ENCODE measurements at regions not wholly inside any gene's neighbourhood (a gene's known extent, or its start where the extent isn't known, plus 50 kb on each side); places are given as distances from the start of the nearest gene placed in this dataset.

- DNase-seq = no peak
Measured at GRCh38 chr15:93614386-93615104, 525.5 kb upstream of the RGMA start.

DNA sequence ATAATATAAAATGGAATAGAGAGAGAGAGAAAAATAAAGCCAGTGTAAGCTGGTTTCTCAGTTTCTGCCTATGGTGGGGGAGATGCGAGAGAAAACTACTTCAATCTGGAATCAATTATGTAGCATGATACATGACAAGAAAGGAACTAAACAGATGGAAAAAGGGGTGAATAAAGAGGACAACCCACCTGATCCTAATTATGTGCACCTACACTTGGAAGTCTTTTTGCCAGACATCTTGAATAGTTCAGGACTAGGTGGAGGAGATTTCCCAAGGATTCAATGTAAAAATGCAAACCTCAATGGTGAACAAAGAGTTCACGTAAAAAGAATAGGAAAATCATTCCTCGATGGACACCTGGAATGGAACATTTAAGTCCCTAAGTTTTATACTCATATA is 524.4 kb upstream of the RGMA start:
- no peak for DNase-seq

DNA sequence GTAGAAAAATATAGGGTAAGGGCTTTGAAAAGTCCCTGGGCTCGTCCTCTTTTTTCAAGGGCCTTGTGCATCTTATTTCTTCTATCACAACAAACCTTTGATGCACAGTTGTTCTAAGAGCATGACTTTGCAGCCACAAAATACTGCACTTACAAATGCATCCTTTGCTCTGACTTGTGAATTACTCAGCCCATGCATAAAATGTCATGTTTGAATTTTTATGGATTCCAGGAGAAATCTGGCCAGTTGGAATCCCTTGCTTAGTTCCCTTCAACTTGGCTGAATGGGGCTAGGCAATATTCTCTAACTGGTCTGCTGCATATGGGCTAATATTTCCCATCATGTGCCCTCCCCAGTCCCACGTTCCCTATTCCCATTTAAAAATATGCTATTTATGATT is 523.9 kb upstream of the RGMA start:
- DNase-seq = no peak

- no peak for DNase-seq
Measured at GRCh38 chr15:93610944-93611343, 521.9 kb upstream of the RGMA start.

- no peak for DNase-seq
Measured at GRCh38 chr15:93608643-93609148, 519.7 kb upstream of the RGMA start.

- no peak for DNase-seq
Measured at GRCh38 chr15:93603550-93603949, 514.5 kb upstream of the RGMA start.

DNA sequence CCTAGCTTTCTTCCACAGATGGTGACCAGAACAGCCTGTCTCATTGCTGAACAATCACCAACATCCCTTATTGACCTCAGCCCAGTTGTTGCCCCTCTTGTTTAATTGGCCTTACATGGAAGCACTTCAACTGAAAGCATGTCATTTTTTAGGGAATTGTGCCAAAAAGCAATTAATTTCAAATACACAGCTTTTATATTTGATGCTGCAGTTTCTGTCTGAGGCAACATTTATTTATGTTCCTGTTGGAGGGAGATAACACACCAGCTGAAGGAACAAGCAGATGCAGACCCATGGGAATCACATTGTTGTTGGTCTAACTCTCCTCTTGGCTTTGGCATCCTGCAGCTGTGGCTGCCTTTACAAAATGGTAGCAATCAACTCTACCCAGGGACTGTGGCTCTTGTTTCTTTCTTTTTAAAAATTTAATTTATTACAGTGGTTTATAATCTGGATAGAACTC is 498.1 kb upstream of the RGMA start:
- DNase-seq = no peak

DNA sequence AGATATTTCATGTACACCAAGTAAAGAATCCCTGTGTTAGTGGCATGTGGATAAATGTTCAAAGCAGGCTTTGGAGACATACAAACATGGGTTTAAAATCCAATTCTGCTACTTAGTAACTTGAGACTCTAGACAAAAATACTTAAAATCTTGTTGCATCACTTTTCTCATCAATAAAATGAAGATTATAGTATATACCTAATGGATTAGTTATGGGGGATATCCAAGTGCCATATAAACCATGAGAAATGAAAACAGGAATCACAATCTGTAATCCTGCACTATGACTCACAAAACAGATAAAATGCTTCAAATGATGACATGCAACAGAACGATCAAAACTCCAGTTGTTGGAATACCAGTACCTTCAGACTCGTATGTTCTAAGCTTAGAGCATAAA is 496.0 kb upstream of the RGMA start:
- DNase-seq = no peak

DNA sequence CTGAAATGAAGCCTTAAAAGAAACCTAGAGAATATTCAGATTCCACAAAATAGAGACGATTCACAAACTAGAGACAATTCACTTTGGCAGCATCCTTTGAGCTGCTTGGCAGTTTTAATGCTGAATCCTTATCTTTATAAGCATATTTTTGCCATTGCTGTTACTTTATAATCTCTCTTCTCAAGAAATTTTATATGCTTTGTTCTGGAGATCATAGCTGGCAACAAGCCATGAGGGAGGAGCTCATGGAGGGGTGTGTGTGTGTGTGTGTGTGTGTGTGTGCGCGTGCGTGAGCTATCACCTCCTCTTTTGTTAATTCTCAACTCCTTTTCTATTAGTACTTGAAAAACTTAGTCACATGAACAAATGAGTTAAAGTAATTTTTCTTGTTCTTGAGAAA is 495.0 kb upstream of the RGMA start:
- no peak for DNase-seq

- DNase-seq = no peak
Measured at GRCh38 chr15:93583552-93583951, 494.5 kb upstream of the RGMA start.

DNA sequence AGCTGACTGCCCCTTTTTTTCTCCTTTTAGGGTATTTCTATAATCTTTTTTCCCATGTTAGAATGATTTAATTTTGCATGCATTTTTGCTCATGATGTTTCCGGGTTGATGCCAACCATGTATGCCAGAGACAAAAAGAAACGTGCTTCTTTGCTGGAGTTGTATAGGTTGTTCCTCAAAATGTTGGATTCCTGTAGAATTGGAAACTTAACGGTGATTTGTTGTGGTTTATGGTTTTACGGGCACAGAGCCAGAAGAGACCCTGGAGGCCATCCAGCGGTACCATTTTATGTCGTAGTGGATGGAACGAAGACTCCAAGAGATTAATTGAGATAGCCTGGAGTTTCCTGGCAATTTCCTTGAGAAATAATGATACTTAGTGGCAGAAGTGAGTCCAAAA is 481.5 kb upstream of the RGMA start:
- DNase-seq = no peak

DNA sequence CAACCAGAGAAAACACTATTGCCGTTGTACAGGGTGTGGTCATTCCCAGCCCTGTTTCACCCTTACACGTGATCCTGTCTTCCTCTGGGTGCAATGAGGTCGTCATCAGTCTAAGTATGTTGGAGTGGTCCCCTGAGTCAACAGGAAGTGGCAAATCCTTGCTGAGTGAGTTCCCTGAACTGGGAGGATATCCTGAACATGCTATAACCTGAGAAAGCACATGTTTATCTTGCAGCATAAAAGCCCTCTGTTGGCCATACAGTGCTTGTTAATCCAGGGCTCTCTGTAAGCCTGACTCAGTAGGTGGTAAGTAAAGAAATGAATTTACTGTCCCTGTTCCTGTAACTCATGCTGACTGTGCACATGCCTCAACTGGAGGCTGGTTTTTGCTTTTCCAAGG is 477.8 kb upstream of the RGMA start:
- no peak for DNase-seq

- DNase-seq = no peak
Measured at GRCh38 chr15:93565201-93565600, 476.2 kb upstream of the RGMA start.

GRCh38 chr15:93563218-93563617 is 474.2 kb upstream of the RGMA start:
- DNase-seq = no peak

- DNase-seq = no peak
Measured at GRCh38 chr15:93562395-93563123, 473.5 kb upstream of the RGMA start.

GRCh38 chr15:93557696-93558095 is 468.7 kb upstream of the RGMA start:
- DNase-seq = no peak

DNA sequence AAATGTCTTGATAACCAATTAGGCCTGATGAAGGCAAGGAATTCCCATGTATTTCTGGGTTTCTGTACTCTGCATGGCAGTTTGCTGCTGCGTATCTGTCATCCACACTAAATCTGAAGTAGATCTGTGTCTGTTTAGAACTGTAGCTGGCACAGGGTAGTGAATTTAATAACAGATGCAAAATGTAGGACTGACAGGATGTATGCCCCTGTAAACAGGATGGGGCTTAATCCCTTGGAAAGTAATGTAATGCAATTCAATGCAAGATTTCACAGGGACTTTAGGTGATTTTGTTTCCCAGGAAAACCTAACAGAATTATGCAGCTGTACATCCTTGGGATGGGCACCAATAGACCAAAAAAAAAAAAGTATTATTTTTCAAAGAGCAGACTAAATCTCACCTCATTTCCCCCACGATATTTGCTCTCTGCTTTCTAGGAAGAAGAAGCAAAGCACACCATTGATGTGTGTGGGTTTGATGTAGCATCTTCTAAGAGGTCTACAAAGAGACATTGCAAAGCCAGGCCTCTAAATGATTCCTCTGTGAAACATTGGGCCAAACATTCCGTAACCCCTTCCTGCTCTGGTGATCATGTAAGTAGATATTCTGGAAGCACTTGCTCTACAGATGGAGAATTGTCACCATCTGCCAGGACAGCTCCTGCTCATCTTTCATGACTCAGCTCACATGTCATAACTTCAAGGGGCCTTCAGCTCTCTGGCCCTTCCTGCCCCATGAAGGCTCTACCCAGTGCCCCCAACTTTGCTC is 464.3 kb upstream of the RGMA start:
- no peak for DNase-seq

GRCh38 chr15:93543093-93543492 is 454.1 kb upstream of the RGMA start:
- no peak for DNase-seq

GRCh38 chr15:93527374-93528050 is 438.5 kb upstream of the RGMA start:
- no peak for DNase-seq

GRCh38 chr15:93524432-93524831 is 435.4 kb upstream of the RGMA start:
- DNase-seq = no peak

DNA sequence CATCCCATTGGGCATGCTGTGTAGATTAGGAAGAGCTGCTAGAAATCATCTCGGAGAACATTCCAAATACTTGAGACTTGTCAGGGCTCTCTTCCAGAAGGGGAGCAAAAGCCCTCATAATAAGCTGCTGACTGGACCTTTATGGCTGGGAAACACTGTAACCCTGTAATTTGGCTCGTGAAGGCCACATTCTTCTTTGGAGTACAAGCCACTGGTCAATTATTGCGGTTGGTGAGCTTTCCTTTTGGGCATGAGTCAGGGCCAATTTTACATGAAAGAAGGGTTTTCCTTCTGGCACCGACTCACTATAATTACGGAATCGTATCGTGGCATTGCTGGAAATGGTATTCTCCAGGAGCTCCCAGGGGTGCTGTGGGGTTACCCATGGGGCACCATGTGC is 434.5 kb upstream of the RGMA start:
- DNase-seq = no peak

- DNase-seq = no peak
Measured at GRCh38 chr15:93520206-93520605, 431.2 kb upstream of the RGMA start.

DNA sequence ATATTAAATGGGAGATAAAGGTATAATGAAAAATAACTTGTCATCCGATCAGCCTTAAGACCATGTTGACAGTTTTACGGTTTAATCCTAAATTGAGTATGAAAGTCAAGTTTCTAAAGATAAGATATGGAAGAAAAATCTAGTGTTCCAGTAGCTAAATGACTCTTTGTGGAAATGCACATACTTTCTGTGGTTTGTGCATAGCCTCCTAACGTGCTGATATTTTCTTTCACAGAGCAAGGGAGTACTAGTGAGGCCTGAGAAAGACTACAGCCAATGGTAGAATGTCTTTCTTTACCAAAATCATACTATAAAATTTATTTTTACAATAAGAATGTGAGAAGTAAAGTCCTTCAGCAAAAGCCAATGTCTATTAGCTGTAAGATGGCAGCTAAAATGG is 430.6 kb upstream of the RGMA start:
- no peak for DNase-seq
